ENCODE measurements at regions not wholly inside any gene's neighbourhood (a gene's known extent, or its start where the extent isn't known, plus 50 kb on each side); places are given as distances from the start of the nearest gene placed in this dataset.

DNA sequence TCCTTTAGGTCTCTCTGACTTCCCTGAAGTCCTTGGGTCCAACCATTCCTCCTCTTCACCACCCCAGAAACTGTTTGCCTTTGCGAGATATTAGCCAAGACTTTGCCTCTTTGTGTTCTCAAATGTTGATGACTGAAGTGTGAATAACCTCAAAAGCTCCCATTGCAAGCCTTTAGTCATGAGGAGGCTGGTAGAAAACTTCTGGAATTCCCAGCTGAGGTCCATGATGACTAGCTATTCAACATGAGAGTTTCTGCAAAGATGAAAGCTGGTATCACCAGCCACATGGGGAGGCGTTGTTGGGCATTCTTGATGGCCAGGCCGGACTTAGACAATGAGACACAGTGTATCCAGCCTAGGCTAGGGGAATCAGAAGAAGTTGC, 111.7 kb downstream of the TBX5 start:
- TF ChIP-seq, protein P1, sequence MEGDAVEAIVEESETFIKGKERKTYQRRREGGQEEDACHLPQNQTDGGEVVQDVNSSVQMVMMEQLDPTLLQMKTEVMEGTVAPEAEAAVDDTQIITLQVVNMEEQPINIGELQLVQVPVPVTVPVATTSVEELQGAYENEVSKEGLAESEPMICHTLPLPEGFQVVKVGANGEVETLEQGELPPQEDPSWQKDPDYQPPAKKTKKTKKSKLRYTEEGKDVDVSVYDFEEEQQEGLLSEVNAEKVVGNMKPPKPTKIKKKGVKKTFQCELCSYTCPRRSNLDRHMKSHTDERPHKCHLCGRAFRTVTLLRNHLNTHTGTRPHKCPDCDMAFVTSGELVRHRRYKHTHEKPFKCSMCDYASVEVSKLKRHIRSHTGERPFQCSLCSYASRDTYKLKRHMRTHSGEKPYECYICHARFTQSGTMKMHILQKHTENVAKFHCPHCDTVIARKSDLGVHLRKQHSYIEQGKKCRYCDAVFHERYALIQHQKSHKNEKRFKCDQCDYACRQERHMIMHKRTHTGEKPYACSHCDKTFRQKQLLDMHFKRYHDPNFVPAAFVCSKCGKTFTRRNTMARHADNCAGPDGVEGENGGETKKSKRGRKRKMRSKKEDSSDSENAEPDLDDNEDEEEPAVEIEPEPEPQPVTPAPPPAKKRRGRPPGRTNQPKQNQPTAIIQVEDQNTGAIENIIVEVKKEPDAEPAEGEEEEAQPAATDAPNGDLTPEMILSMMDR (conservative IDR thresholded peaks at IDR 0.05; ENCODE audit: low read depth, low read length) = no peak
- TF ChIP-seq EZH2phosphoT487 (IDR thresholded peaks at IDR 0.05; ENCODE audit: borderline replicate concordance, low read length) = no peak
- TF ChIP-seq EZH2 (IDR thresholded peaks at IDR 0.05; ENCODE audit: low read length, unreplicated experiment) = no peak
